Activated T-cell treated with anti-CD3 and anti-CD28 coated beads, Interleukin-2, amount 50 U/mL, for 72 hours (primary cell): ENCODE measurements at regions not wholly inside any gene's neighbourhood (a gene's known extent, or its start where the extent isn't known, plus 50 kb on each side); places are given as distances from the start of the nearest gene placed in this dataset.

Source experiments
- ATAC-seq, 2 donors: fragments of 150-1000 bp; cut with Tn5 transposase; replicated peaks in 1 of 2; 2 replicates each; pipeline ENCODE4 v1.10.0; 2021; ENCODE audit warnings: moderate library complexity in 2 of 2, mild to moderate bottlenecking in 1 of 2
- DNase-seq, 2 donors: peaks; one replicate each; pipeline ENCODE4 v3.0.0; 2021 to 2022; ENCODE audit warnings: mixed read lengths in 1 of 2
- H3K27ac Mint-ChIP-seq: one replicate; pipeline ENCODE4 v1.8.0; 2022; ENCODE audit warnings: mild to moderate bottlenecking, moderate library complexity, mixed read lengths
- H3K27me3 Mint-ChIP-seq: one replicate; pipeline ENCODE4 v1.8.0; 2022; ENCODE audit warnings: low read depth, mixed read lengths
- H3K36me3 Mint-ChIP-seq, 2 donors: one replicate each; pipeline ENCODE4 v1.8.0; 2022; ENCODE audit warnings: mixed read lengths in 2 of 2, mild to moderate bottlenecking in 1 of 2; ENCODE audit not compliant: insufficient read depth in 2 of 2
- H3K4me1 Mint-ChIP-seq: one replicate; pipeline ENCODE4 v1.8.0; 2022; ENCODE audit warnings: low read depth, mixed read lengths
- H3K4me3 Mint-ChIP-seq, 2 donors: one replicate each; pipeline ENCODE4 v1.8.0; 2022; ENCODE audit warnings: mild to moderate bottlenecking in 2 of 2, mixed read lengths in 2 of 2, moderate library complexity in 2 of 2
- H3K9me3 Mint-ChIP-seq, 2 donors: one replicate each; pipeline ENCODE4 v1.8.0; 2022; ENCODE audit warnings: mixed read lengths in 2 of 2

- H3K36me3 Mint-ChIP-seq: no peaks in the 10 kb centered on the region
- ATAC-seq: no peak
- H3K27me3 Mint-ChIP-seq: no peaks in the 10 kb centered on the region
These were observed 538.1 kb upstream of the DSEL start for GRCh38 chr18:68054669-68055068.

GRCh38 chr18:68053290-68053689 is 536.8 kb upstream of the DSEL start:
- Mint-ChIP-seq H3K4me1 (no peaks in the 10 kb centered on the region), H3K27me3 (no peaks in the 10 kb centered on the region), H3K36me3 (no peaks in the 10 kb centered on the region), H3K4me3 (no peak overlapping the region), H3K9me3 (peaks cover 0 to 3% of the 10 kb centered on the region in 2 donors), H3K27ac (no peak overlapping the region)
- ATAC-seq (no peak), DNase-seq (no peak)

More at GRCh38 chr18:68054669-68055068, 538.1 kb upstream of the DSEL start:
- no peak overlapping the region for H3K27ac Mint-ChIP-seq
- H3K9me3 Mint-ChIP-seq: peaks cover 0 to 3% of the 10 kb centered on the region in 2 donors
- H3K4me3 Mint-ChIP-seq: no peak overlapping the region
- DNase-seq: no peak
- no peaks in the 10 kb centered on the region for H3K4me1 Mint-ChIP-seq

DNA sequence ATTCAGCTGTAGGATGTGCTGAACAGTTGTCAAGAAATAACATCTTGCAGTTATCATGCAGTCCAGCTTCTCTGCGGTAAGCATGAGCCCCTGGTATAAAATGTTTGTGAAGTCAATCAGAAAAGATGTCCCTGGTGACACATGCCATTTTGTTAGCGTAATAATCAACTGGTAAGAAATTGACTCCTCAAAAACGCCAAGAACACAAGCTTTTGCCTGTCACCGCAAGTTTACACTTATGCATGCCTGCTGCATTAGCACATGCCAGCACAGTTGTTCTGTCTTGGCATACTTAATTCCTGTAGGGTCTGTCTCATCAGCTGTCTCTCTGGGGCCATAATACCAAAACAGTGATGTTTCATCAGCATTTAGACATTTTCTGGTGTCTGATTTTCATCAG is 524.8 kb upstream of the DSEL start:
- Mint-ChIP-seq H3K4me3 (no peak overlapping the region), H3K27ac (no peak overlapping the region), H3K27me3 (no peaks in the 10 kb centered on the region), H3K9me3 (no peaks in the 10 kb centered on the region), H3K36me3 (no peaks in the 10 kb centered on the region), H3K4me1 (no peaks in the 10 kb centered on the region)
- ATAC-seq (no peak), DNase-seq (no peak)

DNA sequence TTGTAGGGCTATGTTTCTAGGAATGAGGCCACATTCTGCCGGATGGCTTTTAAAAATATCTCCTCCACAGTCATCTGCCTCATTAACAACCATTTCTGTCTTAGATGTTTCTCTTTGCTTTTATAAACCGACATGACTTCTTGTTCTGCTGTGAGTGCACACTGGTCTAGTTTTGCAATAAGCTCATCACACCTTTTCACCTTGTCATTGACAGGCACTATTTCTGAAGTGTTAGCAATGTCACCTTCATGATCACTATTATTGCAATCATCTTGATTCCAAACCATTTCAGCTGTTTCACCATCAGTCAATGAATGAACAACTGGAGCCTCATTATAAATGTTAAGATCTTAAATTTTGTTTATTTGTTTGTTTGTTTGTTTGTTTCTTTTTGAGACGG is 523.7 kb upstream of the DSEL start:
- Mint-ChIP-seq H3K9me3 (no peaks in the 10 kb centered on the region), H3K27ac (no peak overlapping the region), H3K27me3 (no peaks in the 10 kb centered on the region), H3K4me1 (no peaks in the 10 kb centered on the region), H3K36me3 (no peaks in the 10 kb centered on the region), H3K4me3 (no peak overlapping the region)
- no peak for DNase-seq
- ATAC-seq: no peak

DNA sequence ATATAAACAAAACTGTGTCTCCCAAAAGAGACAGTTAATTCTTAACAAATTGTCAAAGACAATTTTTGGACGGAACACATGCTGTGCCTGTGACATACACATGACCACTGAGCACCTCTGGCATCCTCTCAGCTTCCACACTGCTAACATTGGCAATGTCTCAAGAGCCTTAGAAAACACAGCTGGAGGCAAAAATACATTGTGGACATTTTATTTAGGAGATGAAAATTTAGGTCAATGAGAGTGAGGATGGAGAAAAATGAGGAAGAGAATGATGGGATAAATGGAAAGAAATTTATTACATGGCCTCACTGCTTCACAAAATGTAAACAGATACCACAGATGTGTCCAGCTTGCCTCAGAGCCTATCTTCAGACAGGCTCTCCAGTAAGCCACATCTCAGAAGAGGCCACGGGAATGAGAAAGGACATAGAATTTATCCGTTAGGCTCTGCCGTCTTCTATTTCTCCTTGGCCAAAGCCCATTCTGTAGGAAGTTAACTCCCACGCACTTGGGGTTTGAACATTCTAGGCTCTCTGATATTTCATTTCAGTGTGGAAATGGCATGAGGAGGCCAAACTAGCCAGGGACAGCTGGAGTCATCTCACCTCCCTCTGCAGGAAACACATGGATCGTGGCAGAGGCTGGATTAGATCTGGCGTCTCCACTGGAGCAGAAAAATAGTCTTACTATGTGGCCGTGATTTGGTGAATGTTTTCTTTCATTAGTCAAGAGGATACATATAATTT is 519.4 kb upstream of the DSEL start:
- no peaks in the 10 kb centered on the region for H3K9me3 Mint-ChIP-seq
- ATAC-seq (no peak), DNase-seq (no peak)
- H3K36me3 Mint-ChIP-seq: no peaks in the 10 kb centered on the region
- no peak overlapping the region for H3K27ac Mint-ChIP-seq
- H3K4me3 Mint-ChIP-seq: no peak overlapping the region
- no peaks in the 10 kb centered on the region for H3K4me1 Mint-ChIP-seq
- no peaks in the 10 kb centered on the region for H3K27me3 Mint-ChIP-seq

- Mint-ChIP-seq H3K27ac (no peak overlapping the region), H3K9me3 (no peaks in the 10 kb centered on the region), H3K4me3 (no peak overlapping the region), H3K27me3 (no peaks in the 10 kb centered on the region), H3K36me3 (no peaks in the 10 kb centered on the region), H3K4me1 (no peaks in the 10 kb centered on the region)
- no peak for DNase-seq
- no peak for ATAC-seq
These were observed 517.8 kb upstream of the DSEL start for GRCh38 chr18:68034296-68034695.

DNA sequence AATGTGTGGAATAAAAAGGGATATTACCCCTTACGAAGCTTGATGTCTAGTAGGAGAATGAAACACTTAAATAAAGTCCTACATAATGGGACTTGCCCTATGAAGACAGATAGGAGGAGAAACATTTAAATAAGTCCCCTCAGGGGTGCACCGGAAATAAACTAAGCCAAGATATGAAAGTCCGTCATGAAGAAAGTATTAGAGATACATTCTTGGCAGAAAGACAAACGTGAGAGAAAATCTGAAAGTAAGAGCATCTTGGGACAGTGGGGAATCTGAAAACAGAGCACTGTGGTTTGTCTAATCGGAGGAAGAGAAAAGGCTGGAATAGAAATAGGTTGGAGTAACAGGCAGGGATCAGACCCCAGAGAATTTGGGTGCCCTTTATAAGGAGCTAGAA is 516.9 kb upstream of the DSEL start:
- H3K36me3 Mint-ChIP-seq: no peaks in the 10 kb centered on the region
- DNase-seq (no peak), ATAC-seq (no peak)
- no peaks in the 10 kb centered on the region for H3K9me3 Mint-ChIP-seq
- H3K27ac Mint-ChIP-seq: no peak overlapping the region
- H3K4me1 Mint-ChIP-seq: no peaks in the 10 kb centered on the region
- no peaks in the 10 kb centered on the region for H3K27me3 Mint-ChIP-seq
- H3K4me3 Mint-ChIP-seq: no peak overlapping the region

DNA sequence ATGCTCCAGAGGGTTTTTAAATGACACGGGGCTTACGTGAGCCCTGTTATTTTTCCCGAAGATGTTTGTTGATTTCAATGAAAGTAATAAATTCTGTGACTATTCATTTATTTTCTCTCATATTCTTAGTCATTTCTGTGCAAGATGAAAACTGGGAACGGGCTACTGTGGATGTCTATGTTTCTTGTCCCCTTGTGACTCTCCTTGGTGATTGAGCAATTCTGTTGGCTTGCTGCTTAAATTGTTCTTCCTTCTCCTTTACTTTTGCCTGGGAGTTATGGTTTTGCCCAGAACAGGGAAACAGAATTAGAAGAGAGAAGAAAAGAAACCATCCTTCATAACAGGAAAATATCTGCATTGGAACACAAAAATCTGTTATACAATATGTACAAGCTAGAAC is 508.2 kb upstream of the DSEL start:
- ATAC-seq (no peak), DNase-seq (no peak)
- Mint-ChIP-seq H3K4me3 (no peak overlapping the region), H3K36me3 (no peaks in the 10 kb centered on the region), H3K27me3 (no peaks in the 10 kb centered on the region), H3K27ac (no peak overlapping the region), H3K9me3 (no peaks in the 10 kb centered on the region), H3K4me1 (no peaks in the 10 kb centered on the region)

GRCh38 chr18:68017385-68017784 is 500.9 kb upstream of the DSEL start:
- no peak overlapping the region for H3K4me3 Mint-ChIP-seq
- no peaks in the 10 kb centered on the region for H3K9me3 Mint-ChIP-seq
- H3K4me1 Mint-ChIP-seq: no peaks in the 10 kb centered on the region
- H3K27ac Mint-ChIP-seq: no peak overlapping the region
- no peaks in the 10 kb centered on the region for H3K36me3 Mint-ChIP-seq
- no peaks in the 10 kb centered on the region for H3K27me3 Mint-ChIP-seq
- no peak for DNase-seq
- ATAC-seq: no peak

GRCh38 chr18:67997496-67997895 is 481.0 kb upstream of the DSEL start:
- no peak overlapping the region for H3K4me3 Mint-ChIP-seq
- ATAC-seq (no peak), DNase-seq (no peak)
- H3K4me1 Mint-ChIP-seq: no peaks in the 10 kb centered on the region
- no peak overlapping the region for H3K27ac Mint-ChIP-seq
- H3K9me3 Mint-ChIP-seq: peaks cover 1 to 7% of the 10 kb centered on the region in 2 donors
- no peaks in the 10 kb centered on the region for H3K27me3 Mint-ChIP-seq
- no peaks in the 10 kb centered on the region for H3K36me3 Mint-ChIP-seq

- ATAC-seq (no peak), DNase-seq (no peak)
- Mint-ChIP-seq H3K4me1 (no peaks in the 10 kb centered on the region), H3K36me3 (no peaks in the 10 kb centered on the region), H3K27ac (no peak overlapping the region), H3K27me3 (no peaks in the 10 kb centered on the region), H3K4me3 (no peak overlapping the region), H3K9me3 (peaks cover 1 to 7% of the 10 kb centered on the region in 2 donors)
These were observed 479.2 kb upstream of the DSEL start for GRCh38 chr18:67995769-67996168.

DNA sequence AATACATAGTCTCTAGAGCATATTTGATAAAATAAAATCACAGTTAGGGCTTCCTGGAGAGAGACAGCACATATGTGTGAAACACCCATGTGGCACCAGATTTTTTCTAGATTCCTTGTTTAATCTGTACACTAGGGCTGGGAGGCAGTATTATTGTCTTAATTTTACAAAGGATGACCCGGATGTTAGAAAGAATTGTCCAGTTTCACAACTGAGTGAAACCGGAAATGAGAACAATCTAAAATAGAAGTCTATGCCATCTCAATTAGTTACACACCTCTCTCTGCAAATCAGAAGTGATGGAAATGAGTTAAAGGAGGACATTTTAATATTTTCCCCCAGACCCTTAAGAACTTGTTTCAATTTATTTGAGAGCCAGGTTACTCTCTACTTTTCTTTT is 463.7 kb upstream of the DSEL start:
- DNase-seq (no peak), ATAC-seq (no peak)
- Mint-ChIP-seq H3K36me3 (no peaks in the 10 kb centered on the region), H3K27ac (no peak overlapping the region), H3K4me3 (no peak overlapping the region), H3K9me3 (no peaks in the 10 kb centered on the region), H3K4me1 (no peaks in the 10 kb centered on the region), H3K27me3 (no peaks in the 10 kb centered on the region)

DNA sequence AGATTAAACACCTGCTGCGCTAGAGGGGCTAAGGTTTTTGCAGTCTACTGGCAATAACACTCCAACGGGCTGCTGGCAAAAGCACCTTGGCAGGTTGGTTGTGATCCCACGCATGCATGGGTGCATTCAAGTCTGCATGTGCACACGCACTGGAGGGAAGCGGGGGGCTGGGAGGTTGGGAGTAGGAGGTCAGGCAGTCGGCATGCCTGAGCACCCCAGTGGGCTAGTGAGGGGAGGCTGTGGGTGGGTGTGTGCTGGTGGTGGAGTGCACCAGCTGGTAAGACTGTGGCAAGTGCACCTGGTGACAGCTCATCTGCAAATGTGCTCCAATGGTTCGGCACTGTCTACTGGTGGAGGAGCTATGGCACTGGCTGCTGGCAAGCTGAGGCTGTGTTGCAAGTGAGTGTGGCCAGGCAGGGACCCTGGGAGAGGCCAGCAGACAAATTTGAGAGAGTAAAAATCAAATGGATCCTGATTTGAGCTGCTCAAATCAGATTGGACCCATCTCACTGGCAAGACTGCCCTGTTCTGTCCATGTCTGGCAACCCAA is 460.6 kb upstream of the DSEL start:
- Mint-ChIP-seq H3K9me3 (no peaks in the 10 kb centered on the region), H3K36me3 (no peaks in the 10 kb centered on the region), H3K4me3 (no peak overlapping the region), H3K4me1 (no peaks in the 10 kb centered on the region), H3K27me3 (no peaks in the 10 kb centered on the region), H3K27ac (no peak overlapping the region)
- ATAC-seq (no peak), DNase-seq (no peak)

DNA sequence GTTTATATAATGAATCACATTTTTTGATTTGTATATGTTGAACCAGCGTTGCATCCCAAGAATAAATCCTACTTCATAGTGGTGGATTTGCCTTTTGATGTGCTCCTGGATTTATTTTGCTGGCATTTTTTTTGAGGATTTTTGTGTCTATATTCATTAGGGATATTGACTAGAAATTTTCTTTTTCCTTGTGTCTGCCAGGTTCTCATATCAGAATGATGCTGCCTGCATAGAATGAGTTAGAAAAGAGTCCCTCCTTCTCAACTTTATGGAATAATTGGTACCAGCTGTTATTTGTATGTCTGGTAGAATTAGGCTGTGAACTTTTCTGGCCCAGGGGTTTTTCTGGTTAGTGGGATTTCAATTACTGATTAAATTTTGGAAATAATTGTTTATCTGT is 457.4 kb upstream of the DSEL start:
- no peaks in the 10 kb centered on the region for H3K9me3 Mint-ChIP-seq
- H3K27me3 Mint-ChIP-seq: no peaks in the 10 kb centered on the region
- no peaks in the 10 kb centered on the region for H3K36me3 Mint-ChIP-seq
- ATAC-seq (no peak), DNase-seq (no peak)
- H3K4me1 Mint-ChIP-seq: no peaks in the 10 kb centered on the region
- H3K27ac Mint-ChIP-seq: no peak overlapping the region
- no peak overlapping the region for H3K4me3 Mint-ChIP-seq
